ENCODE measurements at regions not wholly inside any gene's neighbourhood (a gene's known extent, or its start where the extent isn't known, plus 50 kb on each side); places are given as distances from the start of the nearest gene placed in this dataset.

DNA sequence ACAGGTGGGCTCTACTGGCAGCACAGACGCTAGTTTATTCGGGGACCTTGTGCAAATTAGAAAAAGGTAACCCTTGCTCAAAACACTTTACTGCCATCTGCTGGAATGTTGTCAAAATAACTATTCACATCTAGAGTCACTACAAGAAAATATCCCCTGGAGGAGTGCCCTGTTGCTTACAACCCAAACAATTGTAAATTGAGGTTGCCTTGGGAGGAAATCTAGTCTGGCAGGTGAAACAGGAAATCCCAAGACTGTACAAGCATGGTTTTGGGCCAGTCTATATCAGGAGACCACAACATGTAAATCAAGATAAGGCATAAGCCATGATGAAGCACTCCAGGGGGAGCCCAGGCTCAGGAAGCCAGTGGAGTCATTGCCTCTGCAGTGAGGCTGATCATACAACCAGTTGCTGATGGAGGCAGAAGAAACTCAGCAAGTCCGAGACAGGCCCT, 136.8 kb upstream of the ACP3 start:
- intact Hi-C loops (cut with DNase I) = loop anchor here in 5 of 10 donors (2.0 to 10.0 kb wide), 3 partner anchors 142 to 146 kb away; partner anchors contain the start of gene CPNE4 (in 4 of the 5)
- H3K4me1 ChIP-seq = no peaks in the 10 kb centered on the region
- WGBS, 4 donors = 8 to 17% (median 13%) methylated on average over 3 of the region's 3 CpGs
- TF ChIP-seq POLR2A (IDR thresholded peaks at IDR 0.05) = no peak
- TF ChIP-seq, protein P1, sequence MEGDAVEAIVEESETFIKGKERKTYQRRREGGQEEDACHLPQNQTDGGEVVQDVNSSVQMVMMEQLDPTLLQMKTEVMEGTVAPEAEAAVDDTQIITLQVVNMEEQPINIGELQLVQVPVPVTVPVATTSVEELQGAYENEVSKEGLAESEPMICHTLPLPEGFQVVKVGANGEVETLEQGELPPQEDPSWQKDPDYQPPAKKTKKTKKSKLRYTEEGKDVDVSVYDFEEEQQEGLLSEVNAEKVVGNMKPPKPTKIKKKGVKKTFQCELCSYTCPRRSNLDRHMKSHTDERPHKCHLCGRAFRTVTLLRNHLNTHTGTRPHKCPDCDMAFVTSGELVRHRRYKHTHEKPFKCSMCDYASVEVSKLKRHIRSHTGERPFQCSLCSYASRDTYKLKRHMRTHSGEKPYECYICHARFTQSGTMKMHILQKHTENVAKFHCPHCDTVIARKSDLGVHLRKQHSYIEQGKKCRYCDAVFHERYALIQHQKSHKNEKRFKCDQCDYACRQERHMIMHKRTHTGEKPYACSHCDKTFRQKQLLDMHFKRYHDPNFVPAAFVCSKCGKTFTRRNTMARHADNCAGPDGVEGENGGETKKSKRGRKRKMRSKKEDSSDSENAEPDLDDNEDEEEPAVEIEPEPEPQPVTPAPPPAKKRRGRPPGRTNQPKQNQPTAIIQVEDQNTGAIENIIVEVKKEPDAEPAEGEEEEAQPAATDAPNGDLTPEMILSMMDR (IDR thresholded peaks at IDR 0.05) = peak in 11 of 12 donors; percentile 27 to 53 (median 40)
- DNase-seq = no peak
- no peaks in the 10 kb centered on the region for H3K9me3 ChIP-seq
- ATAC-seq = no peak
- H3K4me3 ChIP-seq = no peak overlapping the region
- H3K27ac ChIP-seq = no peak overlapping the region
- H3K27me3 ChIP-seq = peaks cover 0 to 3% (median 0%) of the 10 kb centered on the region in 9 donors
- no peaks in the 10 kb centered on the region for H3K36me3 ChIP-seq

DNA sequence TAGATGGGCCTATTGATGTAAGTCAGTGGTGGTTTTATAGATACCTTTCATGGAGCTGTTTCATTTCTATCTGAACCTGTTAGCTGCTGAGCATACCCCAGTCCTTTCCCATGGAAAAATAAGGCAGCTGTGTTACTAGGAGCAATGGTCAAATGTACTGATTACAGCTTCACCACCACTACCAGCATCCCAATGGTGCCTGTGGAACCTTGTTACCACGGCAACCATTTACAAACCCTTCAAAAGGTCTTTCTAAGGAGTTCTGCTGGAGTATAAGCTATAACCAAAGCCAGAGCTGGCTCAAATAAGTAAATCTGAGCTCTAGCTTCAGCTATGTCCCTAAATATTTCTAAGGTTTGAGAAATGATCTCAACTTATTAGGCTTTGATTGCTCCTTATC, 133.4 kb upstream of the ACP3 start:
- ATAC-seq (no peak), DNase-seq (no peak)
- Histone ChIP-seq H3K4me1 (no peaks in the 10 kb centered on the region), H3K4me3 (no peak overlapping the region), H3K27ac (no peak overlapping the region), H3K36me3 (no peaks in the 10 kb centered on the region), H3K27me3 (peaks cover 0 to 14% (median 0%) of the 10 kb centered on the region in 9 donors), H3K9me3 (no peaks in the 10 kb centered on the region)
- intact Hi-C loops (cut with DNase I) = loop anchor here in 5 of 10 donors (2.0 to 10.0 kb wide), 3 partner anchors 145 to 149 kb away; partner anchors contain the start of gene CPNE4 (in 4 of the 5)
- no peak for TF ChIP-seq POLR2A (IDR thresholded peaks at IDR 0.05)
- WGBS, 4 donors = 50 to 72% (median 55%) methylated on average over 1 of the region's 1 CpG

DNA sequence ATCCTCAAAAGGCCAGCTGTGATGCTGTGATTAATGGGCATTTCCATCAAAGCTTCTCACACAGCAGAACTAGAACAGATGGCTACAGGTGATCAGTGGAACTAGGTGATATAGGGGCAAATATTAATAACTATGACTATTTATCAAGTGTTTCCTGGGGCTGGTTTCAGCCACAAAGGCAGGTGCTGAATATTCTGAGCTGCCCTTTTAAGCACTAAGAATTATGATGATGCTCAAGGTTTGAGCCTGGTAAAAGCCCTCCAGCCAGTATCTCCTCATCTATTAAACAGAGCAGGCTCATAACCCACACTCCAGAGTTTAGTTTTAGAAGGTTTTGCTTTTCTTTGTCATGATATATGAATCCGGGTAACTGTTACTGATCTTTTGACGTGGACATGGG, 129.5 kb upstream of the ACP3 start:
- H3K27me3 ChIP-seq = peaks cover 0 to 14% (median 0%) of the 10 kb centered on the region in 9 donors
- no peak overlapping the region for H3K27ac ChIP-seq
- no peaks in the 10 kb centered on the region for H3K4me1 ChIP-seq
- H3K4me3 ChIP-seq = no peak overlapping the region
- no peak for DNase-seq
- intact Hi-C loops (cut with DNase I) = loop anchor here in 1 of 10 donors (10.0 kb wide), 1 partner anchor 153 kb away; the partner anchor contains the start of gene CPNE4
- no peaks in the 10 kb centered on the region for H3K9me3 ChIP-seq
- 77 to 93% (median 82%) methylated on average over 2 of the region's 2 CpGs for WGBS, 4 donors
- TF ChIP-seq, protein P1 (IDR thresholded peaks at IDR 0.05) = no peak
- TF ChIP-seq POLR2A (IDR thresholded peaks at IDR 0.05) = no peak
- no peaks in the 10 kb centered on the region for H3K36me3 ChIP-seq
- ATAC-seq = no peak

DNA sequence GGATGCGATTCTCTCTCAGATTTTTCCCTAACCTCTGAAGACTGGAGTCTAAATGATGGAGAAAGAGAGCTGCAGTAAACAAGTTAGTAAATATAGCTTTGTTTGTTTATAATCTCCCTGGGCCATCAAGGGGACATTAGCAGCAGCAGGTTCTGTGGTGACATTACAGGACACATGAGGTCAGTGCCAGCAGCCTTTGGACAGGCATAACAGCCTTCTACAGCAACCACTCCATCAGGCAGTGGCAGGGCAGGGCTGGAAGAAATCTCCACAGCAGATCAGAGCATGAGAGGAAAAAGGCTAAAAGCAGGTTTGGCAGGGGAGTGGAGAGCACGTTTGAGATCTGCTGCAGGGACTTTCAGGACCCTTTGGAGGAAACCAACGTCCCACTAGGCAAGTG, 127.6 kb upstream of the ACP3 start:
- H3K4me3 ChIP-seq = no peak overlapping the region
- no peaks in the 10 kb centered on the region for H3K4me1 ChIP-seq
- ATAC-seq (no peak), DNase-seq (no peak)
- intact Hi-C loops (cut with DNase I) = loop anchor here in 1 of 10 donors (10.0 kb wide), 1 partner anchor 155 kb away; the partner anchor contains the start of gene CPNE4
- 29 to 41% (median 32%) methylated on average over 3 of the region's 3 CpGs for WGBS, 4 donors
- peaks cover 0 to 13% (median 0%) of the 10 kb centered on the region in 9 donors for H3K27me3 ChIP-seq
- H3K9me3 ChIP-seq = no peaks in the 10 kb centered on the region
- TF ChIP-seq, protein P1 (IDR thresholded peaks at IDR 0.05) = no peak
- TF ChIP-seq POLR2A (IDR thresholded peaks at IDR 0.05) = no peak
- H3K27ac ChIP-seq = no peak overlapping the region
- no peaks in the 10 kb centered on the region for H3K36me3 ChIP-seq

DNA sequence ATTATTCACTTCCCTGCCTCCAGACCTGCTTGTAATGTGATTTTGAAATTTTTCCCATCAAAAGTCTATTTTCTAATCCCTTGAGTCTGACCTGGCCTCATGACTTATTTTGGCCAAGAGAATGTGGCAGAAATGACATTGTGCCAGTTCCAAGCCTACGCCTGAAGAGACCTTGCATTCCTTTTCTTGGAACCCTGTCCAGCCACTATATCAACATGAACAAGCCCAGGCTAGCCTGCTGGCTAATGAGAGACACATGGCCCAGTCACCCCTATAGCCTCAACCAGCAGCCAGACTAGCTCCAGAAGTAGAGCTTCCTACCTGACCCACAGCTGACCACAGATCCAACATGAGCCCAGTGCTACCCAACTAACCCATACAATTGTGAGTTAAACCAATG, 121.1 kb upstream of the ACP3 start:
- no peaks in the 10 kb centered on the region for H3K4me1 ChIP-seq
- WGBS, 4 donors = 59 to 75% (median 65%) methylated on average over 1 of the region's 1 CpG

More for the DNA sequence above, 121.1 kb upstream of the ACP3 start:
- Histone ChIP-seq H3K4me3 (no peak overlapping the region), H3K27ac (no peak overlapping the region), H3K36me3 (no peaks in the 10 kb centered on the region), H3K9me3 (no peaks in the 10 kb centered on the region), H3K27me3 (no peaks in the 10 kb centered on the region)
- DNase-seq (no peak), ATAC-seq (no peak)
- intact Hi-C loops (cut with DNase I) = no loop called here
- TF ChIP-seq POLR2A (IDR thresholded peaks at IDR 0.05) = no peak
- TF ChIP-seq, protein P1 (IDR thresholded peaks at IDR 0.05) = no peak
